Hepatocyte (in vitro differentiated cells): ENCODE measurements at regions not wholly inside any gene's neighbourhood (a gene's known extent, or its start where the extent isn't known, plus 50 kb on each side); places are given as distances from the start of the nearest gene placed in this dataset.
A peak's percentile ranks its signal among the peaks of the same experiment; 100 is the strongest.

Experiments used
- DNase-seq: peaks from one replicate; pipeline ENCODE4 v3.0.0-alpha.2; 2016; ENCODE audit warnings: low spot score
- H2AFZ ChIP-seq: fragments of 200-600 bp; sonication (generic); 2 replicates; pipeline ENCODE4 v1.6.0; 2016; ENCODE audit warnings: antibody characterized with exemption, mild to moderate bottlenecking
- H3K27ac ChIP-seq: fragments of 200-600 bp; sonication (generic); 2 replicates; pipeline ENCODE4 v1.5.1; 2016; ENCODE audit warnings: mild to moderate bottlenecking
- H3K27me3 ChIP-seq: fragments of 200-600 bp; sonication (generic); 2 replicates; pipeline ENCODE4 v1.6.1; 2016
- H3K36me3 ChIP-seq: fragments of 200-600 bp; sonication (generic); replicated peaks from 2 replicates; pipeline ENCODE4 v1.5.1; 2016; ENCODE audit warnings: low read depth; ENCODE audit not compliant: insufficient read depth
- H3K4me1 ChIP-seq: fragments of 200-600 bp; sonication (generic); 2 replicates; pipeline ENCODE4 v1.5.1; 2016; ENCODE audit warnings: mild to moderate bottlenecking, moderate library complexity; ENCODE audit not compliant: insufficient read depth
- H3K4me2 ChIP-seq: fragments of 200-600 bp; sonication (generic); 2 replicates; pipeline ENCODE4 v1.6.0; 2016
- H3K4me3 ChIP-seq: fragments of 200-600 bp; sonication (generic); 2 replicates; pipeline ENCODE4 v1.5.1; 2016; ENCODE audit warnings: mild to moderate bottlenecking
- H3K79me2 ChIP-seq: fragments of 200-600 bp; sonication (generic); 2 replicates; pipeline ENCODE4 v1.6.0; 2017; ENCODE audit warnings: mild to moderate bottlenecking
- H3K9me2 ChIP-seq: fragments of 200-600 bp; sonication (generic); replicated peaks from 2 replicates; pipeline ENCODE4 v1.6.0; 2017; ENCODE audit warnings: mild to moderate bottlenecking; ENCODE audit not compliant: insufficient read depth
- H3K9me3 ChIP-seq: fragments of 200-600 bp; sonication (generic); 2 replicates; pipeline ENCODE4 v1.5.1; 2016; ENCODE audit warnings: low read depth, mild to moderate bottlenecking
- H4K20me1 ChIP-seq: fragments of 200-600 bp; sonication (generic); 2 replicates; pipeline ENCODE4 v1.6.0; 2016; ENCODE audit warnings: mild to moderate bottlenecking; ENCODE audit not compliant: insufficient read depth, poor library complexity, severe bottlenecking
- CTCF ChIP-seq: fragments of 200-600 bp; sonication (generic); IDR thresholded peaks from 2 replicates; pipeline ENCODE4 v1.5.1; 2016; ENCODE audit warnings: antibody characterized with exemption, mild to moderate bottlenecking; ENCODE audit not compliant: poor library complexity
- EZH2 ChIP-seq: fragments of 200-600 bp; sonication (generic); IDR thresholded peaks from 2 replicates; pipeline ENCODE4 v1.6.1; 2016; ENCODE audit warnings: antibody characterized with exemption, mild to moderate bottlenecking, borderline replicate concordance
- EZH2phosphoT487 ChIP-seq: fragments of 200-600 bp; sonication (generic); IDR thresholded peaks from one replicate; pipeline ENCODE4 v1.6.1; 2018; ENCODE audit warnings: antibody characterized with exemption, mild to moderate bottlenecking, low read depth, moderate library complexity; ENCODE audit not compliant: unreplicated experiment, severe bottlenecking
- WGBS: methylation state at CpG from one replicate; pipeline ENCODE4 v1.1.6; 2016; ENCODE audit warnings: low lambda C conversion rate; ENCODE audit errors: missing lambda C conversion rate; 5-methylcytosine and 5-hydroxymethylcytosine counted together

GRCh38 chr2:163852616-163853015, 116.8 kb upstream of the FIGN start:
- no peaks in the 10 kb centered on the region for H3K36me3 ChIP-seq
- H3K79me2 ChIP-seq: no peaks in the 10 kb centered on the region
- TF ChIP-seq EZH2phosphoT487 (no peak), EZH2 (no peak), CTCF (no peak)
- no peaks in the 10 kb centered on the region for H4K20me1 ChIP-seq
- H3K9me3 ChIP-seq: no peaks in the 10 kb centered on the region
- no peaks in the 10 kb centered on the region for H3K9me2 ChIP-seq
- no peaks in the 10 kb centered on the region for H3K4me1 ChIP-seq
- H3K27ac ChIP-seq: no peak overlapping the region
- H3K27me3 ChIP-seq: no peaks in the 10 kb centered on the region
- H2AFZ ChIP-seq: no peak overlapping the region
- H3K4me2 ChIP-seq: no peak overlapping the region
- DNase-seq: no peak
- WGBS: 63% methylated on average over 3 of the region's 3 CpGs
- H3K4me3 ChIP-seq: no peak overlapping the region

DNA sequence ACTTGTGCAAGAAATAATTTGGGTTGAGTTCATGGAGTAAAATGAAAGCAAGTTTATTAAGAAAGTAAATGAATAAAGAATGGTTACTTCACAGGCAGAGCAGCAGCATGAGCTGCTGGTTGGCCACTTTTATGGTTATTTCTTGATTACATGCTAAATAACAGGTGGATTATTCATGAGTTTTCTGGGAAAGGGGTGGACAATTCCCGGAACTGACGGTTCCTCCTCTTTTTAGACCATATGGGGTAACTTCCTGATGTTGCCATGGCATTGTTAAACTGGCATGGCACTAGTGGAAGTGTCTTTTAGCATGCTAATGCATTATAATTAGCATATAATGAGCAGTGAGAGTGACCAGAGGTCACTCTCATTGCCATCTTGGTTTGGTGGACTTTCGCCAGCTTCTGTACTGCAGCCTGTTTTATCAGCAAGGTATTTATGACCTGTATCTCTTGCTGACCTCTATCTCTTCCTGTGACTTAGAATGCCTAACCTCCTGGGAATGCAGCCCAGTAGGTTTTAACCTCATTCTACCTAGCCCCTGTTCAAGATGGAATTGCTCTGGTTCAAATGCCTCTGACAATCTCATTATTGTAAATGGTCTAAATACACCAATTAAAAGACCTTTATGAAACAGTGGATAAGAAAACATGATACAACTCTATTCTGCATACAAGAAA, 114.1 kb upstream of the FIGN start:
- Histone ChIP-seq H2AFZ (no peak overlapping the region), H3K27ac (no peak overlapping the region), H3K36me3 (no peaks in the 10 kb centered on the region), H3K4me1 (no peaks in the 10 kb centered on the region), H3K9me2 (no peaks in the 10 kb centered on the region), H3K4me2 (no peak overlapping the region), H3K4me3 (no peak overlapping the region), H3K79me2 (no peaks in the 10 kb centered on the region), H4K20me1 (no peaks in the 10 kb centered on the region), H3K27me3 (no peaks in the 10 kb centered on the region), H3K9me3 (no peaks in the 10 kb centered on the region)
- TF ChIP-seq CTCF (no peak), EZH2phosphoT487 (no peak), EZH2 (no peak)
- WGBS: 77% methylated on average over 3 of the region's 3 CpGs
- DNase-seq: peak; percentile 11

DNA sequence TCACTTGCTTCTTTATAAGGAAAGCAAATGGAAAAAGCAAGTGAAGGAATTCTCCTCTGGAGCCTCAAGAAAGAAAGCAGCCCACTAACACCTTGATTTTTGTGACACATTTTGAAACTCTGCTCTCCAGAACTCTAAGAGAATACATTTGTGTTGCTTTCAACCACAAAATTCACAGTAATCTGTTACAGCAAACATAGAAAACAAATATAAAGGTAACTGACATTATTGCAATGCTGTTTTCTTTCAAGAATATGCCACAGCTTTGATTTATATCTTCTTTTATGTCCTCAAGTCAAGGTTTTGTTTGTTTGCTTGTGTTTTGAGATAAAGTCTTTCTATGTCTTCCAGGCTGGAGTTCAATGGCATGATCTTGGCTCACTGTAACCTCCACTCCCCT, 103.1 kb upstream of the FIGN start:
- Histone ChIP-seq H3K4me3 (no peak overlapping the region), H3K9me3 (no peaks in the 10 kb centered on the region), H3K79me2 (no peaks in the 10 kb centered on the region), H3K27me3 (no peaks in the 10 kb centered on the region), H3K36me3 (no peaks in the 10 kb centered on the region), H4K20me1 (no peaks in the 10 kb centered on the region), H3K4me2 (no peak overlapping the region), H3K4me1 (no peaks in the 10 kb centered on the region), H3K9me2 (no peaks in the 10 kb centered on the region), H2AFZ (no peak overlapping the region), H3K27ac (no peak overlapping the region)
- no peak for DNase-seq
- TF ChIP-seq EZH2 (no peak), CTCF (no peak), EZH2phosphoT487 (no peak)

GRCh38 chr2:163836167-163836566, 100.4 kb upstream of the FIGN start:
- H2AFZ ChIP-seq: no peak overlapping the region
- no peak overlapping the region for H3K4me2 ChIP-seq
- no peaks in the 10 kb centered on the region for H3K9me3 ChIP-seq
- H3K36me3 ChIP-seq: no peaks in the 10 kb centered on the region
- no peak overlapping the region for H3K27ac ChIP-seq
- no peak for TF ChIP-seq EZH2
- TF ChIP-seq EZH2phosphoT487: no peak
- no peak for TF ChIP-seq CTCF
- H3K9me2 ChIP-seq: no peaks in the 10 kb centered on the region
- no peaks in the 10 kb centered on the region for H4K20me1 ChIP-seq
- H3K4me3 ChIP-seq: no peak overlapping the region
- no peaks in the 10 kb centered on the region for H3K79me2 ChIP-seq
- no peaks in the 10 kb centered on the region for H3K27me3 ChIP-seq
- no peak for DNase-seq
- no peaks in the 10 kb centered on the region for H3K4me1 ChIP-seq
